PC-3 (cell line): ENCODE measurements at regions not wholly inside any gene's neighbourhood (a gene's known extent, or its start where the extent isn't known, plus 50 kb on each side); places are given as distances from the start of the nearest gene placed in this dataset.

Source experiments
- ATAC-seq: fragments of 200-7000 bp; cut with Tn5 transposase; 2 replicates; pipeline ENCODE4 v1.9.1; 2020; ENCODE audit warnings: mild to moderate bottlenecking, moderate library complexity
- BruUV-seq: library from RNA; stranded (reverse); fragments of 400-500 nt; replicated peaks from 2 replicates; lab custom pipeline; 2021; lab: Mats Ljungman, UMichigan
- CTCF ChIA-PET: fragments of 300-600 bp; sonication (Branson Sonifier 250); formaldehyde crosslinking; loops from one replicate; lab custom pipeline; 2022; ENCODE audit warnings: antibody characterized with exemption; lab: Charles Lee
- POLR2A ChIA-PET: fragments of 300-600 bp; sonication (Branson Sonifier 250); formaldehyde crosslinking; loops from one replicate; lab custom pipeline; 2022; ENCODE audit warnings: antibody characterized with exemption; ENCODE audit not compliant: unreplicated experiment; lab: Charles Lee
- DNase-seq: peaks from one replicate; pipeline ENCODE4 v3.0.0-alpha.2; 2015
- H2AFZ ChIP-seq: fragments of 300-600 bp; sonication (generic); 2 replicates; pipeline ENCODE4 v1.6.0; 2016; ENCODE audit warnings: antibody characterized with exemption, low read length
- H3F3A ChIP-seq: fragments of 300-600 bp; sonication (generic); one replicate; pipeline ENCODE4 v1.6.0; 2017; ENCODE audit warnings: antibody characterized with exemption, low read length, control low read depth, mild to moderate bottlenecking; ENCODE audit not compliant: unreplicated experiment
- H3K27ac ChIP-seq: fragments of 300-600 bp; sonication (generic); 2 replicates; pipeline ENCODE4 v1.5.1; 2016; ENCODE audit warnings: mild to moderate bottlenecking, low read length
- H3K27me3 ChIP-seq: fragments of 300-600 bp; sonication (generic); 2 replicates; pipeline ENCODE4 v1.6.1; 2016; ENCODE audit warnings: low read length, mixed read lengths
- H3K36me3 ChIP-seq: fragments of 300-600 bp; sonication (generic); 2 replicates; pipeline ENCODE4 v1.6.1; 2016; ENCODE audit warnings: low read depth, mixed run types, low read length, mixed read lengths
- H3K4me1 ChIP-seq: fragments of 300-600 bp; sonication (generic); 2 replicates; pipeline ENCODE4 v1.5.1; 2016; ENCODE audit warnings: low read length; ENCODE audit not compliant: insufficient read depth
- H3K4me2 ChIP-seq: fragments of 300-600 bp; sonication (generic); 2 replicates; pipeline ENCODE4 v1.6.0; 2016; ENCODE audit warnings: low read length
- H3K4me3 ChIP-seq: fragments of 300-600 bp; sonication (generic); 2 replicates; pipeline ENCODE4 v1.5.1; 2016; ENCODE audit warnings: mild to moderate bottlenecking, low read length, mixed read lengths
- H3K79me2 ChIP-seq: fragments of 300-600 bp; sonication (generic); 2 replicates; pipeline ENCODE4 v1.6.1; 2017; ENCODE audit warnings: low read length, mixed read lengths
- H3K9ac ChIP-seq: fragments of 300-600 bp; sonication (generic); 2 replicates; pipeline ENCODE4 v1.6.0; 2016; ENCODE audit warnings: mild to moderate bottlenecking, low read length
- H3K9me2 ChIP-seq: fragments of 300-600 bp; sonication (generic); replicated peaks from 2 replicates; pipeline ENCODE4 v1.6.1; 2016; ENCODE audit warnings: mixed run types, low read length, mixed read lengths
- H3K9me3 ChIP-seq: fragments of 300-600 bp; sonication (generic); 2 replicates; pipeline ENCODE4 v1.6.1; 2016; ENCODE audit warnings: low read length, mixed read lengths
- H4K20me1 ChIP-seq: fragments of 300-600 bp; sonication (generic); 2 replicates; pipeline ENCODE4 v1.6.1; 2016; ENCODE audit warnings: low read length, mixed read lengths
- EZH2 ChIP-seq: fragments of 300-600 bp; sonication (generic); IDR thresholded peaks from one replicate; pipeline ENCODE4 v1.6.1; 2017; ENCODE audit warnings: antibody characterized with exemption, mild to moderate bottlenecking, low read length; ENCODE audit not compliant: unreplicated experiment
- EZH2phosphoT487 ChIP-seq: fragments of 300-600 bp; sonication (generic); IDR thresholded peaks from 2 replicates; pipeline ENCODE4 v1.6.1; 2018; ENCODE audit warnings: mild to moderate bottlenecking, antibody characterized with exemption, low read length, borderline replicate concordance
- intact Hi-C: fragments of 100-400 bp; cut with micrococcal nuclease; formaldehyde crosslinking; loops from 2 replicates; pipeline ENCODE4 v1.9.0; 2023
- TF ChIP-seq, protein P1 (sequence below): fragments of 300-600 bp; sonication (generic); conservative IDR thresholded peaks from 2 replicates; pipeline ENCODE4 v1.5.1; 2017; ENCODE audit warnings: antibody characterized with exemption, low read depth, mild to moderate bottlenecking, low read length

DNA sequence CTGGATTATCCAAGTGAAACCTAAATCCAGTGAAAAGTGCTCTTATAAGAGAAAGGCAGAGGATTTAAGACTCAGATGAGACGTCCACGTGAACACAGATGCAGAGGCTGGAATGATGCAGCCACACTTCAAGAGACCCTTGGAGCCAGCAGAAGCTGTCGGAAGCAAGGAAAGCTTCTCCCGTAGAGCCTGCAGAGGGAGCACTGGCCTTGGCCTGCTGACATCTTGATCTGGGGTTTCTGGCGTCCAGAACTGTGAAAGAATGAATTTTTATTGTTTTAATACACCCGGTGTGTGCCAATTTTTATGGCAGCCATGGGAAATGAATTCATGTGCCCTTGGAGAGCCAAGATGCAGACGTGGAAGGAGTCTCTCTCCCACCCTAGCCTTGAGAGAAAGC is 407.0 kb upstream of the B3GAT1 start:
- Histone ChIP-seq H4K20me1 (no peaks in the 10 kb centered on the region), H3K27me3 (no peaks in the 10 kb centered on the region), H3K9ac (no peak overlapping the region), H3K79me2 (no peaks in the 10 kb centered on the region), H2AFZ (0 out of 2 replicates have a peak overlapping the region, but pooled peaks have one; percentile 16), H3K4me1 (peaks cover 6% of the 10 kb centered on the region; the same call in 1 of the 2 replicates), H3K4me2 (peak overlapping the region; percentile 45; the same call in 1 of the 2 replicates), H3F3A (no peaks in the 10 kb centered on the region), H3K36me3 (no peaks in the 10 kb centered on the region), H3K27ac (no peak overlapping the region), H3K9me2 (no peaks in the 10 kb centered on the region), H3K4me3 (no peak overlapping the region), H3K9me3 (peaks cover 7% of the 10 kb centered on the region; the same call in 1 of the 2 replicates)
- no TSS peak for BruUV-seq
- no peak for ATAC-seq
- TF ChIP-seq EZH2phosphoT487, result no peak
- TF ChIP-seq, protein P1, sequence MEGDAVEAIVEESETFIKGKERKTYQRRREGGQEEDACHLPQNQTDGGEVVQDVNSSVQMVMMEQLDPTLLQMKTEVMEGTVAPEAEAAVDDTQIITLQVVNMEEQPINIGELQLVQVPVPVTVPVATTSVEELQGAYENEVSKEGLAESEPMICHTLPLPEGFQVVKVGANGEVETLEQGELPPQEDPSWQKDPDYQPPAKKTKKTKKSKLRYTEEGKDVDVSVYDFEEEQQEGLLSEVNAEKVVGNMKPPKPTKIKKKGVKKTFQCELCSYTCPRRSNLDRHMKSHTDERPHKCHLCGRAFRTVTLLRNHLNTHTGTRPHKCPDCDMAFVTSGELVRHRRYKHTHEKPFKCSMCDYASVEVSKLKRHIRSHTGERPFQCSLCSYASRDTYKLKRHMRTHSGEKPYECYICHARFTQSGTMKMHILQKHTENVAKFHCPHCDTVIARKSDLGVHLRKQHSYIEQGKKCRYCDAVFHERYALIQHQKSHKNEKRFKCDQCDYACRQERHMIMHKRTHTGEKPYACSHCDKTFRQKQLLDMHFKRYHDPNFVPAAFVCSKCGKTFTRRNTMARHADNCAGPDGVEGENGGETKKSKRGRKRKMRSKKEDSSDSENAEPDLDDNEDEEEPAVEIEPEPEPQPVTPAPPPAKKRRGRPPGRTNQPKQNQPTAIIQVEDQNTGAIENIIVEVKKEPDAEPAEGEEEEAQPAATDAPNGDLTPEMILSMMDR, result 0 out of 2 replicates have a peak, but pooled peaks have one; percentile 21
- ChIA-PET CTCF (interaction anchor here (0.6 kb wide), 1 partner anchor 36 kb away, joined by 4 read pairs; no protein-coding TSS in a partner anchor), POLR2A (no interaction called here)
- intact Hi-C loops, result no loop called here
- DNase-seq, result no peak

- Histone ChIP-seq H3K9me2 (no peaks in the 10 kb centered on the region), H3K4me2 (peak overlapping the region; percentile 45), H3K79me2 (no peaks in the 10 kb centered on the region), H3K9me3 (peaks cover 7% of the 10 kb centered on the region; the same call in 1 of the 2 replicates), H3K36me3 (no peaks in the 10 kb centered on the region), H4K20me1 (no peaks in the 10 kb centered on the region), H3F3A (no peaks in the 10 kb centered on the region), H3K27me3 (no peaks in the 10 kb centered on the region), H3K4me1 (peaks cover 6% of the 10 kb centered on the region; the same call in 1 of the 2 replicates), H3K9ac (no peak overlapping the region), H3K27ac (no peak overlapping the region), H2AFZ (0 out of 2 replicates have a peak overlapping the region, but pooled peaks have one; percentile 16), H3K4me3 (no peak overlapping the region)
- POLR2A ChIA-PET, result no interaction called here
- DNase-seq (peak; percentile 59), ATAC-seq (peak; percentile 65)
- BruUV-seq, result no TSS peak
- intact Hi-C loops, result no loop called here
- TF ChIP-seq EZH2phosphoT487 (no peak), EZH2 (no peak)
- TF ChIP-seq, protein P1, result no peak
- CTCF ChIA-PET, result interaction anchor here (0.6 kb wide), 1 partner anchor 36 kb away, joined by 4 read pairs; no protein-coding TSS in a partner anchor
These were observed 406.5 kb upstream of the B3GAT1 start for GRCh38 chr11:134818516-134818915.

DNA sequence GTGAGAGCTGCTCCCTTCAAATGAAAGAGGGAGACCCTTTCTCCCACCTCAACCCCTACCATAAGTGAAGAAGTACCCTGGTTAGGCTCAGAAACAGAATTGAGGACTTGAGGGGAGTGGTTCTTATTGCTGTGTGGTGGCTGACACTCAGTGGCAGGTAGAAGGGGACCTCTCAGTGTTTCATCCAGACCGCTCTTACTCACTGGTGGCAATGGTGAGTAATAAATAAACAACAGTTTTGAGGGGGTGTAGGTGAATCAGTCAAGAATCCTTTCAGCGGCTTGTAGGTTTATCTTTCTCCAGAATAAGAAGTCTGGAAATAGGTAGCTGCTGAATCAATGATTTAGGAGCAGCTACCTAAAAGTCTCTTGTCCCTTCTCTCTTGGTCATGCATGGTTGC is 403.4 kb upstream of the B3GAT1 start:
- no peaks in the 10 kb centered on the region for H3K9me2 ChIP-seq
- DNase-seq, result peak; percentile 59
- no peaks in the 10 kb centered on the region for H3K36me3 ChIP-seq
- no peaks in the 10 kb centered on the region; the same call in 1 of the 2 replicates for H3K9me3 ChIP-seq
- no peak overlapping the region for H3K27ac ChIP-seq
- ChIA-PET POLR2A (no interaction called here), CTCF (no interaction called here)
- intact Hi-C loops, result no loop called here
- H3K9ac ChIP-seq, result no peak overlapping the region
- H2AFZ ChIP-seq, result no peak overlapping the region
- H3K4me3 ChIP-seq, result no peak overlapping the region
- TF ChIP-seq EZH2 (no peak), EZH2phosphoT487 (no peak)
- TF ChIP-seq, protein P1, result no peak
- H3K27me3 ChIP-seq, result no peaks in the 10 kb centered on the region
- peaks cover 6% of the 10 kb centered on the region; the same call in 1 of the 2 replicates for H3K4me1 ChIP-seq
- no peak overlapping the region for H3K4me2 ChIP-seq
- H3K79me2 ChIP-seq, result no peaks in the 10 kb centered on the region
- H4K20me1 ChIP-seq, result no peaks in the 10 kb centered on the region
- BruUV-seq, result no TSS peak
- ATAC-seq, result no peak
- no peaks in the 10 kb centered on the region for H3F3A ChIP-seq
